OCI-LY1 (cell line): ENCODE measurements at regions not wholly inside any gene's neighbourhood (a gene's known extent, or its start where the extent isn't known, plus 50 kb on each side); places are given as distances from the start of the nearest gene placed in this dataset.

ENCODE experiments used
- H2AFZ ChIP-seq: fragments of 200-600 bp; sonication (generic), shearing (Covaris generic); 2 replicates; pipeline ENCODE4 v1.6.0; 2014; ENCODE audit warnings: antibody characterized with exemption, mild to moderate bottlenecking, low read length
- H3F3A ChIP-seq: fragments of 200-600 bp; sonication (generic), shearing (Covaris generic); 2 replicates; pipeline ENCODE4 v1.6.0; 2014; ENCODE audit warnings: mild to moderate bottlenecking, antibody characterized with exemption, low read length, moderate library complexity; ENCODE audit not compliant: insufficient read depth
- H3K27ac ChIP-seq: fragments of 200-600 bp; sonication (generic); 2 replicates; pipeline ENCODE4 v1.5.1; 2014; ENCODE audit warnings: low read length, mixed run types, mild to moderate bottlenecking, low read depth; ENCODE audit not compliant: poor library complexity, severe bottlenecking
- H3K27me3 ChIP-seq: fragments of 200-600 bp; sonication (generic); 2 replicates; pipeline ENCODE4 v1.6.0; 2014; ENCODE audit warnings: antibody characterized with exemption, mild to moderate bottlenecking, low read length, moderate library complexity; ENCODE audit not compliant: insufficient read depth
- H3K36me3 ChIP-seq: fragments of 200-600 bp; sonication (generic); 2 replicates; pipeline ENCODE4 v1.6.1; 2014; ENCODE audit warnings: mild to moderate bottlenecking, antibody characterized with exemption, low read length, moderate library complexity, mixed read lengths; ENCODE audit not compliant: insufficient read depth
- H3K4me1 ChIP-seq: fragments of 200-600 bp; sonication (generic); 2 replicates; pipeline ENCODE4 v1.5.1; 2014; ENCODE audit warnings: mild to moderate bottlenecking, low read length, moderate library complexity; ENCODE audit not compliant: insufficient read depth, severe bottlenecking
- H3K4me2 ChIP-seq: fragments of 200-600 bp; sonication (generic), shearing (Covaris generic); 2 replicates; pipeline ENCODE4 v1.6.1; 2014; ENCODE audit warnings: low read length
- H3K4me3 ChIP-seq: fragments of 200-600 bp; sonication (generic); 2 replicates; pipeline ENCODE4 v1.5.1; 2014; ENCODE audit warnings: low read length, low read depth, mild to moderate bottlenecking, mixed read lengths; ENCODE audit not compliant: poor library complexity, severe bottlenecking
- H3K79me2 ChIP-seq: fragments of 200-600 bp; shearing (Covaris generic); 2 replicates; pipeline ENCODE4 v1.6.1; 2016; ENCODE audit warnings: mixed run types, low read length, mixed read lengths; ENCODE audit not compliant: insufficient read depth
- H3K9ac ChIP-seq: fragments of 200-600 bp; sonication (generic), shearing (Covaris generic); 2 replicates; pipeline ENCODE4 v1.6.1; 2014; ENCODE audit warnings: mild to moderate bottlenecking, low read length, mixed read lengths
- H3K9me2 ChIP-seq: fragments of 200-600 bp; sonication (generic), shearing (Covaris generic); 2 replicates; pipeline ENCODE4 v1.6.1; 2014; ENCODE audit warnings: low read depth, mild to moderate bottlenecking, low read length, mixed read lengths
- H3K9me3 ChIP-seq: fragments of 200-600 bp; shearing (Covaris generic); 2 replicates; pipeline ENCODE4 v1.6.1; 2014; ENCODE audit warnings: low read length, mixed read lengths
- H4K20me1 ChIP-seq: fragments of 200-600 bp; sonication (generic), shearing (Covaris generic); 2 replicates; pipeline ENCODE4 v1.6.0; 2016; ENCODE audit warnings: mild to moderate bottlenecking, low read length; ENCODE audit not compliant: insufficient read depth
- EZH2 ChIP-seq: fragments of 200-600 bp; sonication (generic), shearing (Covaris generic); IDR thresholded peaks from 2 replicates; pipeline ENCODE4 v1.8.0; 2017; ENCODE audit warnings: borderline replicate concordance, mixed run types, mild to moderate bottlenecking, antibody characterized with exemption, low read length, moderate library complexity, mixed read lengths
- TF ChIP-seq, protein P1 (sequence below): fragments of 200-600 bp; sonication (generic), shearing (Covaris generic); IDR thresholded peaks from 2 replicates; pipeline ENCODE4 v1.5.1; 2017; ENCODE audit warnings: mild to moderate bottlenecking, antibody characterized with exemption, low read length, moderate library complexity, mixed read lengths

DNA sequence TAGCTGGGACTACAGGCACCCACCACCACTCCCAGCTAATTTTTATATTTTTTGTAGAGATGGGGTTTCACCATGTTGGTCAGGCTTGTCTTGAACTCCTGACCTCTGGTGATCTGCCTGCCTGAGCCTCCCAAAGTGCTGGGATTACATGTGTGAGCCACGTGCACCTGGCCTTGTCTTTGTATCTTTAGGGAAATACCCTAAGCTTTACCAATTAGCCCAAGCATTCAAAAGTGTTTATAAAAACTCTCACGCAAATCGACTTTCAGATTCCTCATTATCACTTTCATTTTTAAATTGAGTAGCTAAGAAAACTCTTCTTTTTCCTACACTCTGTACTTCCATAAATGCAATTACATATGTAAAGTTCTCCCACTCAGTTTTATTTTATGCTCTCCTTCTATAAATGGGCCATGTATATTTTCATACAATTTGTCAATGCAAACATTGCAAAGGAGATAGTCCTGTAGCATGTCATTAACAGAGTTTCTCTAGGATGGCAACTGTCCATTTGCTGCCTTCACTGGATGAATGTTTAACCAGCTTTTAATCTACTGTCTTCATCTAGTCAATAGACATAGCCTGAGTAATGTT is 326.2 kb upstream of the LRATD1 start:
- Histone ChIP-seq H3K9ac (no peak overlapping the region), H3K4me1 (no peaks in the 10 kb centered on the region), H3K79me2 (no peaks in the 10 kb centered on the region), H3K4me3 (no peak overlapping the region), H3K36me3 (no peaks in the 10 kb centered on the region), H3K9me3 (no peaks in the 10 kb centered on the region), H3K9me2 (no peaks in the 10 kb centered on the region), H3F3A (no peaks in the 10 kb centered on the region), H3K27ac (no peak overlapping the region), H2AFZ (no peak overlapping the region), H3K4me2 (no peak overlapping the region), H3K27me3 (no peaks in the 10 kb centered on the region), H4K20me1 (no peaks in the 10 kb centered on the region)
- TF ChIP-seq EZH2: no peak
- TF ChIP-seq, protein P1, sequence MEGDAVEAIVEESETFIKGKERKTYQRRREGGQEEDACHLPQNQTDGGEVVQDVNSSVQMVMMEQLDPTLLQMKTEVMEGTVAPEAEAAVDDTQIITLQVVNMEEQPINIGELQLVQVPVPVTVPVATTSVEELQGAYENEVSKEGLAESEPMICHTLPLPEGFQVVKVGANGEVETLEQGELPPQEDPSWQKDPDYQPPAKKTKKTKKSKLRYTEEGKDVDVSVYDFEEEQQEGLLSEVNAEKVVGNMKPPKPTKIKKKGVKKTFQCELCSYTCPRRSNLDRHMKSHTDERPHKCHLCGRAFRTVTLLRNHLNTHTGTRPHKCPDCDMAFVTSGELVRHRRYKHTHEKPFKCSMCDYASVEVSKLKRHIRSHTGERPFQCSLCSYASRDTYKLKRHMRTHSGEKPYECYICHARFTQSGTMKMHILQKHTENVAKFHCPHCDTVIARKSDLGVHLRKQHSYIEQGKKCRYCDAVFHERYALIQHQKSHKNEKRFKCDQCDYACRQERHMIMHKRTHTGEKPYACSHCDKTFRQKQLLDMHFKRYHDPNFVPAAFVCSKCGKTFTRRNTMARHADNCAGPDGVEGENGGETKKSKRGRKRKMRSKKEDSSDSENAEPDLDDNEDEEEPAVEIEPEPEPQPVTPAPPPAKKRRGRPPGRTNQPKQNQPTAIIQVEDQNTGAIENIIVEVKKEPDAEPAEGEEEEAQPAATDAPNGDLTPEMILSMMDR: no peak

DNA sequence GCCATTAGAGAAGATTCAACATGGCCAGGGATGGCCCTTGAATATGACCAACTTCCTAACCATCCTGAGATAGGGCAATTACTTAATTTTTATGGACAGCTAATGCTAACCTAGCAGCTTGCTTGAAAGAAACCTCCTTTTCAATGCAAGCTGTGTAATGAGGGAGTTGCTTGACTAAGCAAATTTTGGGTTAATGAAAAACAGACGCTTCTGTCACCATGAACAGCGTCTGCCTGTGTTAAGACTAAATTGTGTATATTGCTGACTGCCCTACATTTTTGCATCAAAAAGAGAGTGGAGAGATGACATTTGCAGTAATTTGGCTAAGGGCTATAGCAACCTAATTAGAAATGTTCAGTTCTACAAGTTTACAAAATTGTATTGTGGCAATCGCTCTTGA is 319.2 kb upstream of the LRATD1 start:
- no peak overlapping the region for H3K4me2 ChIP-seq
- H3K9ac ChIP-seq: no peak overlapping the region
- H3K9me3 ChIP-seq: no peaks in the 10 kb centered on the region
- no peaks in the 10 kb centered on the region for H3F3A ChIP-seq
- H3K27me3 ChIP-seq: no peaks in the 10 kb centered on the region
- no peak overlapping the region for H3K27ac ChIP-seq
- TF ChIP-seq EZH2: no peak
- TF ChIP-seq, protein P1: no peak
- no peaks in the 10 kb centered on the region for H3K9me2 ChIP-seq
- no peaks in the 10 kb centered on the region for H4K20me1 ChIP-seq
- no peak overlapping the region for H2AFZ ChIP-seq
- H3K79me2 ChIP-seq: no peaks in the 10 kb centered on the region
- H3K36me3 ChIP-seq: no peaks in the 10 kb centered on the region
- no peak overlapping the region for H3K4me3 ChIP-seq
- no peaks in the 10 kb centered on the region for H3K4me1 ChIP-seq

DNA sequence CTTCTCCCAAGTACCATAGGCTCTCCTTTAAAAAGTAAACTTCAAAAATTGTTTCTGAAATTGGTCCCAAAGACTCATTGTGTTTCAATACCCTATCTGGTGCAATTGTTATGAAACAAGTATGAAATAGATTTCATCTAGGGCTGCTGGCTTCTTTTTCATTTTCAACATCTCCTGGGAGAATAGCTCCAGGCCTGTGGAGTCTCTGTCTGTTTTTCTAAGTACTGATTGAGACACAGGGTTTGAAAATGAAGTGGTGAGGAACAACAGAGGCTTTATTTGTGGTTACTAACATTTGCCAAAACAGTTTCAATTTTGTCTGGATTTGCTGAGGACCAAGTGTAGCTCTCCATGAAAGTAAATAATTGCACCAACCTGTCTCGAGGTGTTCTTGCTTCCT is 315.9 kb upstream of the LRATD1 start:
- Histone ChIP-seq H3K9me2 (no peaks in the 10 kb centered on the region), H2AFZ (no peak overlapping the region), H3K4me1 (no peaks in the 10 kb centered on the region), H3K27me3 (no peaks in the 10 kb centered on the region), H3K9ac (no peak overlapping the region), H3K4me3 (no peak overlapping the region), H3K9me3 (no peaks in the 10 kb centered on the region), H3K4me2 (no peak overlapping the region), H4K20me1 (no peaks in the 10 kb centered on the region), H3F3A (no peaks in the 10 kb centered on the region), H3K27ac (no peak overlapping the region), H3K79me2 (no peaks in the 10 kb centered on the region), H3K36me3 (no peaks in the 10 kb centered on the region)
- TF ChIP-seq, protein P1: no peak
- no peak for TF ChIP-seq EZH2
